COLO668 (cell line): ENCODE measurements at regions not wholly inside any gene's neighbourhood (a gene's known extent, or its start where the extent isn't known, plus 50 kb on each side); places are given as distances from the start of the nearest gene placed in this dataset.

Source experiments
- DNase-seq: peaks from one replicate; lab custom pipeline; 2025; ENCODE audit not compliant: unreplicated experiment; lab: John Stamatoyannopoulos, UW

GRCh38 chr22:22098457-22099193 is 116.0 kb upstream of the TOP3B start:
- DNase-seq = no peak

- DNase-seq = no peak
Observed at GRCh38 chr22:22097727-22098228, 115.2 kb upstream of the TOP3B start.

- DNase-seq = no peak
Observed at GRCh38 chr22:22094921-22095320, 112.3 kb upstream of the TOP3B start.

- DNase-seq = no peak
Observed at GRCh38 chr22:22094514-22094913, 111.9 kb upstream of the TOP3B start.

- no peak for DNase-seq
Observed at GRCh38 chr22:22093743-22094142, 111.2 kb upstream of the TOP3B start.

GRCh38 chr22:22092974-22093373 is 110.4 kb upstream of the TOP3B start:
- no peak for DNase-seq

GRCh38 chr22:22092101-22092500 is 109.5 kb upstream of the TOP3B start:
- DNase-seq = no peak

- no peak for DNase-seq
Observed at GRCh38 chr22:22091400-22091878, 108.9 kb upstream of the TOP3B start.

GRCh38 chr22:22090650-22091399 is 108.2 kb upstream of the TOP3B start:
- no peak for DNase-seq

- DNase-seq = no peak
Observed at GRCh38 chr22:22089459-22090308, 107.1 kb upstream of the TOP3B start.

GRCh38 chr22:22088658-22089458 is 106.3 kb upstream of the TOP3B start:
- no peak for DNase-seq

GRCh38 chr22:22087854-22088657 is 105.5 kb upstream of the TOP3B start:
- DNase-seq = no peak

- DNase-seq = no peak
Observed at GRCh38 chr22:22086501-22087158, 104.0 kb upstream of the TOP3B start.

GRCh38 chr22:22085702-22086500 is 103.3 kb upstream of the TOP3B start:
- DNase-seq = no peak

- DNase-seq = no peak
Observed at GRCh38 chr22:22084089-22084711, 101.6 kb upstream of the TOP3B start.

- DNase-seq = no peak
Observed at GRCh38 chr22:22082960-22083359, 100.4 kb upstream of the TOP3B start.

- DNase-seq = no peak
Observed at GRCh38 chr22:22082229-22082835, 99.7 kb upstream of the TOP3B start.
